H9 (cell line): ENCODE measurements at regions not wholly inside any gene's neighbourhood (a gene's known extent, or its start where the extent isn't known, plus 50 kb on each side); places are given as distances from the start of the nearest gene placed in this dataset.

Experiments used
- DNase-seq: peaks from one replicate; pipeline ENCODE4 v3.0.0-alpha.2; 2017
- H2AFZ ChIP-seq: one replicate; pipeline ENCODE4 v1.6.1; 2013; ENCODE audit warnings: mild to moderate bottlenecking, low read length, control low read depth, moderate library complexity
- H2AK5ac ChIP-seq: 2 replicates; pipeline ENCODE4 v1.6.1; 2013; ENCODE audit warnings: low read length, control low read depth, mixed read lengths; ENCODE audit not compliant: insufficient read length
- H2BK120ac ChIP-seq: one replicate; pipeline ENCODE4 v1.6.1; 2013; ENCODE audit warnings: low read depth, mild to moderate bottlenecking, low read length, control low read depth, inconsistent platforms; ENCODE audit not compliant: poor library complexity, severe bottlenecking
- H2BK12ac ChIP-seq: 2 replicates; pipeline ENCODE4 v1.6.1; 2013; ENCODE audit warnings: low read length, control low read depth, mixed read lengths, low read depth; ENCODE audit not compliant: insufficient read length
- H2BK15ac ChIP-seq: 2 replicates; pipeline ENCODE4 v1.6.1; 2013; ENCODE audit warnings: low read depth, low read length, control low read depth
- H2BK20ac ChIP-seq: one replicate; pipeline ENCODE4 v1.6.1; 2013; ENCODE audit warnings: low read depth, mild to moderate bottlenecking, low read length, control low read depth, inconsistent platforms; ENCODE audit not compliant: poor library complexity, severe bottlenecking
- H2BK5ac ChIP-seq: 2 replicates; pipeline ENCODE4 v1.6.1; 2013; ENCODE audit warnings: low read length, control low read depth, mixed read lengths; ENCODE audit not compliant: insufficient read length
- H3K14ac ChIP-seq: 2 replicates; pipeline ENCODE4 v1.6.1; 2013; ENCODE audit warnings: low read length, control low read depth; ENCODE audit not compliant: insufficient read depth
- H3K18ac ChIP-seq: 2 replicates; pipeline ENCODE4 v1.6.1; 2013; ENCODE audit warnings: low read depth, mild to moderate bottlenecking, mixed read lengths, low read length, control low read depth; ENCODE audit not compliant: insufficient read length
- H3K23ac ChIP-seq: 2 replicates; pipeline ENCODE4 v1.6.1; 2013; ENCODE audit warnings: low read length, control low read depth, mixed read lengths, low read depth; ENCODE audit not compliant: insufficient read length
- H3K23me2 ChIP-seq: 2 replicates; pipeline ENCODE4 v1.6.1; 2013; ENCODE audit warnings: low read depth, mild to moderate bottlenecking, mixed read lengths, low read length, control low read depth; ENCODE audit not compliant: insufficient read length, poor library complexity, severe bottlenecking
- H3K27ac ChIP-seq: 2 replicates; pipeline ENCODE4 v1.5.1; 2013; ENCODE audit warnings: low read length, control low read depth, mixed read lengths, low read depth; ENCODE audit not compliant: insufficient read length
- H3K27me3 ChIP-seq: 2 replicates; pipeline ENCODE4 v1.6.1; 2013; ENCODE audit warnings: low read length, control low read depth, inconsistent platforms; ENCODE audit not compliant: insufficient read depth
- H3K4ac ChIP-seq: 2 replicates; pipeline ENCODE4 v1.6.1; 2013; ENCODE audit warnings: low read depth, mild to moderate bottlenecking, control low read depth, inconsistent platforms, low read length, moderate library complexity
- H3K4me1 ChIP-seq: 2 replicates; pipeline ENCODE4 v1.6.1; 2013; ENCODE audit warnings: low read length, control low read depth, inconsistent platforms; ENCODE audit not compliant: insufficient read depth
- H3K4me2 ChIP-seq: 2 replicates; pipeline ENCODE4 v1.6.1; 2013; ENCODE audit warnings: low read length, control low read depth, mixed read lengths; ENCODE audit not compliant: insufficient read length, insufficient read depth
- H3K56ac ChIP-seq: 2 replicates; pipeline ENCODE4 v1.6.1; 2013; ENCODE audit warnings: low read depth, mild to moderate bottlenecking, mixed read lengths, low read length, control low read depth; ENCODE audit not compliant: insufficient read length
- H3K79me1 ChIP-seq: 2 replicates; pipeline ENCODE4 v1.6.1; 2013; ENCODE audit warnings: low read depth, mild to moderate bottlenecking, moderate library complexity, low read length, control low read depth, inconsistent platforms; ENCODE audit not compliant: insufficient read depth, poor library complexity, severe bottlenecking
- H3K79me2 ChIP-seq: 2 replicates; pipeline ENCODE4 v1.6.1; 2013; ENCODE audit warnings: low read length, control low read depth, inconsistent platforms; ENCODE audit not compliant: insufficient read depth
- H3K9ac ChIP-seq: 2 replicates; pipeline ENCODE4 v1.6.1; 2013; ENCODE audit warnings: low read length, control low read depth, mixed read lengths; ENCODE audit not compliant: insufficient read length; ENCODE audit errors: extremely low read depth
- H3K9me3 ChIP-seq: one replicate; pipeline ENCODE4 v1.6.1; 2013; ENCODE audit warnings: low read depth, low read length, inconsistent platforms; ENCODE audit not compliant: control insufficient read depth
- H3T11ph ChIP-seq: one replicate; pipeline ENCODE4 v1.6.1; 2013; ENCODE audit warnings: mild to moderate bottlenecking, low read length, control low read depth, inconsistent platforms
- H4K20me1 ChIP-seq: one replicate; pipeline ENCODE4 v1.6.1; 2013; ENCODE audit not compliant: control insufficient read depth, insufficient read length, insufficient read depth
- H4K5ac ChIP-seq: 2 replicates; pipeline ENCODE4 v1.6.1; 2013; ENCODE audit warnings: low read depth, mild to moderate bottlenecking, mixed read lengths, low read length, control low read depth; ENCODE audit not compliant: insufficient read length
- H4K8ac ChIP-seq: replicated peaks from 2 replicates; pipeline ENCODE4 v1.6.1; 2013; ENCODE audit warnings: low read length, control low read depth, mixed read lengths, low read depth; ENCODE audit not compliant: insufficient read length
- H4K91ac ChIP-seq: 2 replicates; pipeline ENCODE4 v1.6.1; 2013; ENCODE audit warnings: low read depth, mild to moderate bottlenecking, moderate library complexity, mixed read lengths, low read length, control low read depth; ENCODE audit not compliant: insufficient read length
- H3K27ac Mint-ChIP-seq, 3 experiments: 2 replicates in 2 of 3; 3 replicates in 1 of 3; pipeline ENCODE4 v1.8.0; 2020 to 2021; ENCODE audit warnings: mixed read lengths in 3 of 3, mild to moderate bottlenecking in 1 of 3, moderate library complexity in 1 of 3
- H3K27me3 Mint-ChIP-seq: 2 replicates; pipeline ENCODE4 v1.8.0; 2021; ENCODE audit warnings: low read depth, mild to moderate bottlenecking, moderate library complexity, mixed read lengths
- H3K36me3 Mint-ChIP-seq, 3 experiments: 2 replicates in 2 of 3; 3 replicates in 1 of 3; pipeline ENCODE4 v1.8.0; 2020 to 2021; ENCODE audit warnings: low read depth in 3 of 3, mixed read lengths in 3 of 3; ENCODE audit not compliant: insufficient read depth in 1 of 3
- H3K4me1 Mint-ChIP-seq, 2 experiments: 2 replicates each; pipeline ENCODE4 v1.8.0; 2020; ENCODE audit warnings: mixed read lengths in 2 of 2
- H3K4me3 Mint-ChIP-seq, 2 experiments: 2 replicates in 1 of 2; 3 replicates in 1 of 2; pipeline ENCODE4 v1.8.0; 2020 to 2021; ENCODE audit warnings: mild to moderate bottlenecking in 2 of 2, mixed read lengths in 2 of 2, moderate library complexity in 1 of 2
- H3K9me3 Mint-ChIP-seq, 2 experiments: 2 replicates in 1 of 2; 3 replicates in 1 of 2; pipeline ENCODE4 v1.8.0; 2020; ENCODE audit warnings: mild to moderate bottlenecking in 2 of 2, mixed read lengths in 2 of 2, moderate library complexity in 1 of 2
- CTCF ChIP-seq: fragments of 200-600 bp; sonication (generic); conservative IDR thresholded peaks from 3 replicates; pipeline ENCODE4 v1.8.0; 2021; ENCODE audit warnings: antibody characterized with exemption, mild to moderate bottlenecking
- WGBS: extraction: QIAGEN DNeasy Blood & Tissue Kit; methylation state at CpG from one replicate; pipeline ENCODE4 v1.1.7; 2013; ENCODE audit warnings: missing lambda C conversion rate, low lambda C conversion rate, mixed read lengths; ENCODE audit not compliant: insufficient read length; ENCODE audit errors: extremely low coverage; 5-methylcytosine and 5-hydroxymethylcytosine counted together

- no peak overlapping the region for H3T11ph ChIP-seq
- no peak overlapping the region for H2AFZ ChIP-seq
- H3K27ac ChIP-seq: no peak overlapping the region
- H3K14ac ChIP-seq: no peak overlapping the region
- H3K56ac ChIP-seq: no peak overlapping the region
- no peak for TF ChIP-seq CTCF
- H2BK5ac ChIP-seq: no peak overlapping the region
- H4K5ac ChIP-seq: no peak overlapping the region
- no CpG with 5 or more reads among the region's 1 CpG for WGBS
- peaks cover 5 to 12% (median 10%) of the 10 kb centered on the region in 3 experiments for H3K36me3 Mint-ChIP-seq
- H3K9me3 Mint-ChIP-seq: peaks cover 10 to 12% of the 10 kb centered on the region in 2 experiments
- no peak overlapping the region for H3K4me2 ChIP-seq
- no peak overlapping the region for H4K91ac ChIP-seq
- H3K79me1 ChIP-seq: no peaks in the 10 kb centered on the region
- H3K4me3 Mint-ChIP-seq: no peak overlapping the region
- H2BK20ac ChIP-seq: no peak overlapping the region
- no peaks in the 10 kb centered on the region for H3K23me2 ChIP-seq
- no peaks in the 10 kb centered on the region for H3K27me3 Mint-ChIP-seq
- no peaks in the 10 kb centered on the region for H4K20me1 ChIP-seq
- no peaks in the 10 kb centered on the region for H3K79me2 ChIP-seq
- no peak overlapping the region for H2BK15ac ChIP-seq
- H2AK5ac ChIP-seq: no peak overlapping the region
- H4K8ac ChIP-seq: no peak overlapping the region
- H3K4me1 ChIP-seq: no peaks in the 10 kb centered on the region
- no peaks in the 10 kb centered on the region for H3K27me3 ChIP-seq
- H3K23ac ChIP-seq: no peak overlapping the region
- peaks cover 5 to 8% of the 10 kb centered on the region in 2 experiments for H3K4me1 Mint-ChIP-seq
- no peak overlapping the region for H3K4ac ChIP-seq
- DNase-seq: no peak
- no peak overlapping the region for H2BK120ac ChIP-seq
- no peak overlapping the region for H2BK12ac ChIP-seq
- H3K9ac ChIP-seq: no peak overlapping the region
- no peaks in the 10 kb centered on the region for H3K9me3 ChIP-seq
- no peak overlapping the region for H3K18ac ChIP-seq
- no peak overlapping the region; a peak in 1 of 7 replicates for H3K27ac Mint-ChIP-seq
Observed at GRCh38 chr6:79374308-79374707, 139.8 kb upstream of the HMGN3 start.
